ENCODE measurements at regions not wholly inside any gene's neighbourhood (a gene's known extent, or its start where the extent isn't known, plus 50 kb on each side); places are given as distances from the start of the nearest gene placed in this dataset.

DNA sequence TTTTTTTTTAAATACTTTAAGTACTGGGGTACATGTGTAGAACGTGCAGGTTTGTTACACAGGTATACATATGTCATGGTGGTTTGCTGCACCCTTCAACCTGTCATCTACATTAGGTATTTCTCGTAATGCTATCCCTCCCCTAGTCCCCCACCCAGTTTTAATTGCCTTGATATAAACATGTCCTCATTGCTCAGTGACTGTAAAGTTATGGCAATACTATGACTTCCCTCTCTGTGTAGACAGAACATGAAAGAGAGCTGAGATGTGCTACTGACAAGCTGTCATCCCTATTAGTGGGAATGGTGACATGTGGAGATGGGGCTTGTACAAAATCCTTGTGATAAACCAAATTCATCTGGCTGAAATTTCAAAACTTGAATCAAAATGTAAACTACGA lies 449.7 kb upstream of the TRIB2 start:
- no peak for DNase-seq

DNA sequence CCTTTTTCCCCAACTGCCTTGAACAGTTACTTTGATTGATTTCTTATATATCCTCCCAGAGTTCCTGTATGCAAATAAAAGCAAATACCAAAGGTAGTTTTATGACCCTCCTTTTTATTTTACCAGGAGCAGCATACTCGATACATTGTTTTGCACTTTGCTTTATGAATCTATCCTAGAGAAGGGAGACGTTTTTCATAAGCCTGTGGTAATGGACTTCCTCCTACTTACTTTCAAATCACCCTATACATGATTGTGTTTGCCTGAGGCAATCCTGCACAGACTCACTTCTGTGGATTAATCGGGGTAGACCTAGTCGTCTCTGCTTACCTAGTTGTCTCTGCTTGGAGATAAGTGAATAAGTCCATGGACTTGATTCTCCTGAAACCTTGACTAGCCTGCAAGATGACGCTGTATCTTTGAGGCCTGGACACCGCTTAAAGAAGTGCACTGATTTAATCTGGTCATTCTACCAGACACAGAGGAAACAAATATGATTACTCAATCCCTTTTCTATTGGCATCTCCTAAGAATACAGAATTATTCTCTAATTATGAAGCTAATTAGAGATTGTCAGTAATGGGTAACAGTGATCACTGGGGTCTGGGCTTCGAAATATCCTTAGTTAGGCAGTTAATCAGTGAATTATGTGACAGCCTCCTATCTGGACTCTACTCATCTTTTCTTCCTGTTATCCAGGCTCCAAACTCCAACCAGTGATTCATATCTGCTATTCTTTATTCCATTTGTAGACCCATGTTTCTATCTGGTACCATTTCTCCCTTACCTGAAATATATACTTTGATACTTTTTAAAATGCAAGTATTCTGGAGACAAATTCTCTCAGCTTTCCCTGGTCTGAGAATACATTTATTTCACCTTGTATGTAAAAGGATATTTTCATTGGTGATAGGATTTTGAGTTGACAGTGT lies 447.4 kb upstream of the TRIB2 start:
- DNase-seq = no peak

- no peak for DNase-seq
These were observed 445.7 kb upstream of the TRIB2 start for GRCh38 chr2:12270876-12271588.

DNA sequence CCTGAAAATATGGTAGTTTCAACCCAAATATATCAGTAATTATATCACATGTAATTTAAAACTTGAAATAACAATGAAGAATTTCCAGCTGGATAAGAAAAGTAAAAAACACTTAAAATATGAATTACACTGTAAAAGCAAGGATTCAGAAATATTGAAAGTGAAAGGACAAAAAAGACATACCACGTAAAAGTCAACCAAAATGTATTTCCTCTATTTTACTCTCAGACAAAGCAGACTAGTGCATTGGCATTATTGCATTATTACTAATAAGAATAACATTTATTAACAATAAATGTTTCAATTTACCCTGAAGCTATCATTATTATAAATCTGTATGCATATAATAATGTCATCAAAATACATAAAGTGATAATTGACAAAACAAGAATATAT lies 445.1 kb upstream of the TRIB2 start:
- DNase-seq = no peak

DNA sequence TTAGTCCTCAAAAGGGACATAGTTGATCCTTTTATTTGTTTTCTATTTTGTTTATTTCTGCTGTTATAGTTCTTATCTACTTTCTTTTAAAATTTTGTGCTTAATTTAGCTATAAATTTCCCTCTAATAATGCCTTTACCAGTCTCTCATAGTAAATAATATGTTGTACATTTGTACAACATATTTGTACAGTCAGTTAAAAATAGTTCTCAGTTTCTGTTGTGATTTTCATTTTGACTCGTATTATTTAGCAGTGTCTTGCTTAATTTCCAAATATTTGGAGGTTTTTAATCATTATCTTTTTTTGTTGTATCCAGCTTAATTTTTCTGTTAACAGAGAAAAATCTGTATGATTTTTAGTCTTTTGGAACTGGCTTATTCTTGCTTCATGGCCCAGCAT lies 443.6 kb upstream of the TRIB2 start:
- no peak for DNase-seq

- no peak for DNase-seq
These were observed 442.1 kb upstream of the TRIB2 start for GRCh38 chr2:12274591-12274990.

DNA sequence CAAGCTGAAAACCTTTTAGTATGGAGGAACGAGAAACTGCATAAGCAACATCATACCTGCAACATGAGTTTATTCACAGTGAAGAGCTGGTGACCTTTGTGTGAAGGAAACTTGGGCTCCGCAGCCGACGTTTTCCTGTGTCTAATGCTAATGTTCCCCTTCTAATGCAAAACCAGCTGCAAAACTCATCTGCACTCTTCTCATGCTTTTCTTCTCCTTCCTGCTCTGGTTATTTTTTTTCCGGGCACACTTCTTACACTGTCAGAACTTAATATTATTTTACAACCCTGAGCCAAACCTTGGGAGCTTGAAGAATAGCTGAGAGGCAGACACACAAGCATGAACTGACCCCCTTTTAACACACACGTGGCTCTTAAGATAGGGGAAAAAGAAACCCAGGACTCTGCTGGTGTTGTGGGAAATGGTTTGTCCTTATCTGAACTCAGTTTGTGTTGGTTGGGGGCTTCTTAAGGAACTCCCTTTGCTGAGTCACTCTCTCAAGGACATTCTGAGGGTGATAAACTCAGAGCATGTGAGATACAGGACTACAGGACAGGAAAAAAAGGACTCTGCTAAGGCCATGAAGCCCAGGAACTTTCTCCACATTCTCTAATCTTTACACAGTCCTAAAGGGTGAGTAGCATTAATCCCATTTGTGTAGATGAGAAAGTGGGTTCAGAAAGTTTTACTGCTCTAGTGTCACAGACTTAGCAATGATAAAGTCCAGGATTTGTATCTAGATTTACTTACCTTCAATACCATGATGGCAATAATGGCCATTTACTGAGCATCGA lies 439.3 kb upstream of the TRIB2 start:
- DNase-seq = no peak

- no peak for DNase-seq
These were observed 438.5 kb upstream of the TRIB2 start for GRCh38 chr2:12278217-12278750.

- no peak for DNase-seq
These were observed 433.7 kb upstream of the TRIB2 start for GRCh38 chr2:12282780-12283695.

- no peak for DNase-seq
These were observed 432.7 kb upstream of the TRIB2 start for GRCh38 chr2:12284037-12284436.

DNA sequence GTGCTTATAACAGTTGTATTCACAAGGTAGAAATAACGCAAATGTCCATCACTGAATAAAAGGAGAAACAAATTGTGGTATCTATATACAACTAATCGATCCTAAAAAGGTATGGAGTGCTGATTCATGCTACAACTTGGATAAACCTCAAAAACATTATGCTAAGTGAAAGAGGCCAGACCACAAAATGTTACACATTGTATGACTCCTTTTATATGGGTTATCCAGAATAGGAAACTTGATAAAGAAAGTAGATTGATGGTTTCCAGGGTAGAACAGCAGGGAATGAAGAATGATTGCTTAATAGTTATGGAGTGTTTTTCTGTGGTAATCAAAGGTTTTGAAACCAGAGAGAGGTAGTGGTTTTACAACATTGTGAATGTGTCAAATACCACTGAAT lies 432.2 kb upstream of the TRIB2 start:
- no peak for DNase-seq

DNA sequence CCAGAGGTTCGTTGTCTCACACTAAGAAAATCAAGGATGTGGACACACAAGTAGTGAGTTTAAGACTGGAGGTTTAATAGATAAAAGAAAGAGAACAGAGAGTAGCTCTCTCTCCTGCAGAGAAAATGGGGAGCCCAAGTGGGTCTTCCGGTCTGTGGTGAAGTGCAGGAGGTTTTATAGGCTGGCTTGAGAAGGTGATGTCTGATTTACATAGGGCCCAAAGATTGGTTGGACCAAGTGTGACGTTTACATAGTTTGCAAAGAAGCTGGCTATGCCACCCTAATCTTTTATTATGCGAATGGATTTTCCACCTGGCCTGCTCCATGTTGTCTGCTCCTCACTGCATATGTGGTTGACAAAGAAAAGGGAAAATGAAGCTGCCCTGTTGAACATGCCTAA lies 430.4 kb upstream of the TRIB2 start:
- DNase-seq = no peak

DNA sequence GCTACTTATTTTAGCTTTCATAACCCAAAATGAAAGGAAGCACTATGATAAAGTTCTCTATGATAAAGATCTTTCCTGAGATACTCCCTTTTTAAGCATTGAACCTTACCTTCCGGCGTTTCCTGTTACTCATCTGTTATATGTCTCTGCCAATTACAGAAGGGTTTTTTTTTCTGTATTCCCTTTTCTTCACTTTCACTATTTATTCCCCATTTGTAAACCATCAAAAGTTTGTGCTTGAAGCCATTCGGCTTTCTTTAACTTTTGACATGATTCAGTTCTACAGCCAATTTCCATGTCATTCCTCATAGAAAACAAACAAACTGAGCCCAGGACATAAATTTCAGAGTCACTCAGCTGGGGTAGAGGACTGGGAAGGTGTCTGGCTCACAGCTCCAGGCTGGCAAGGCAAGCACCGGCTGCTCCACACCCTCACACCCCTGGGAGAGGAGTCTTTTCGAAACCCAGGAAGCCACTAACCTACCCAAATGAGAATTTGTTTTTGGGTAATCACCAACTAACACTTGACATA lies 429.4 kb upstream of the TRIB2 start:
- no peak for DNase-seq

DNA sequence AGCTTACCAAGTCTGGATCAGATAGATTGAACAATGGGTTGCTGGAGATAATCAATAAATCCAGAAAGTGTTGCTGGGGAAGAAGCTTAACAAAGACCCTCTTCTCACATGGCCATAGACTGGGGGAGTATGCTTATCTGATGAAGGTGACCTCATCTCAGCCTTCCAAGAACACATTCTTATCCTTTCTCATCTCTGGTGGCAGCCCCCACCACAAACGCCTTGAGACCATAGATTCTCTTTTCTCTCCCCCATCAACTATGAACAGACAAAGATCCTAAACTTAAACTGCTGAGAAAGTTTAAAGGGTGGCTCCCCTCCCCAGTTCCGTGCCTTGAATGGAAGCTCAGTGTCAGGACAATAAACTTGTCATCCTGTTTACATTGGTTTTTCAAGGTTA lies 428.7 kb upstream of the TRIB2 start:
- no peak for DNase-seq

GRCh38 chr2:12289120-12289802 lies 427.5 kb upstream of the TRIB2 start:
- no peak for DNase-seq

DNA sequence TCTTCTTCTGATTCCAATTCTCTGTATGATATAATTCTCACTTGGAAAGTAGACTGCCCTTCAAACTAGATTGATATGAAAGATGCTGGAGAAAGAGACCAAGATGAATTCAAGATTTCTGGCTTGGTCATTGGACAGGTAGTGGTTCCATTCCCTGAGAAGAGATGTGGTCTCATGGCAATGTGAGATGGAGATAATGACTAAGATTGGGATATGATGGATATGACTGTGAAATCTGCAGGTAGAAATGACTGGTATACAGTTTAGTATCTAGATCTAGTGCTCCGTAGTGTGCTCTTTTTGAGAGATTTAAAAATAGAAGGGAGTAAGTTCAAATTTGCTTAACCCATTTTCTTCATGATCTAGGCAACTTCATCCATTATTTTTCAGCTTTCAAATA lies 425.4 kb upstream of the TRIB2 start:
- DNase-seq = no peak

GRCh38 chr2:12293874-12294273 lies 422.9 kb upstream of the TRIB2 start:
- no peak for DNase-seq

- no peak for DNase-seq
These were observed 420.7 kb upstream of the TRIB2 start for GRCh38 chr2:12295856-12296519.

- no peak for DNase-seq
These were observed 419.8 kb upstream of the TRIB2 start for GRCh38 chr2:12296915-12297314.

GRCh38 chr2:12298352-12298751 lies 418.4 kb upstream of the TRIB2 start:
- no peak for DNase-seq

GRCh38 chr2:12299431-12299830 lies 417.3 kb upstream of the TRIB2 start:
- DNase-seq = no peak

All from NCI-H446 (cell line).